GM12864 (cell line): ENCODE measurements at regions not wholly inside any gene's neighbourhood (a gene's known extent, or its start where the extent isn't known, plus 50 kb on each side); places are given as distances from the start of the nearest gene placed in this dataset.
A peak's percentile ranks its signal among the peaks of the same experiment; 100 is the strongest.
"Not testable (repeated sequence)": the region's sequence is repeated elsewhere in the genome, so short reads cannot be mapped to it uniquely, and the experiment has no call there.

Experiments used
- DNase-seq: peaks from one replicate; pipeline ENCODE4 v3.0.0-alpha.2; 2011; ENCODE audit warnings: low read depth
- H3K4me3 ChIP-seq: 2 replicates; pipeline ENCODE4 v1.5.1; 2011; ENCODE audit warnings: mild to moderate bottlenecking, low read depth, low read length, control low read depth
- CTCF ChIP-seq: IDR thresholded peaks from 2 replicates; pipeline ENCODE4 v1.5.1; 2011; ENCODE audit warnings: low read depth, mild to moderate bottlenecking, moderate library complexity, low read length, control low read depth, inconsistent platforms; ENCODE audit errors: missing control alignments

- no peak for DNase-seq
- H3K4me3 ChIP-seq: no peak overlapping the region
- no peak for TF ChIP-seq CTCF
Measured at GRCh38 chr11:116374085-116374484, 398.7 kb downstream of the BUD13 start.

GRCh38 chr11:116373104-116373944 is 399.5 kb downstream of the BUD13 start:
- H3K4me3 ChIP-seq: no peak overlapping the region
- TF ChIP-seq CTCF: no peak
- DNase-seq: no peak

- no peak for DNase-seq
Measured at GRCh38 chr11:116371146-116371545, 401.6 kb downstream of the BUD13 start.

GRCh38 chr11:116368784-116369183 is 404.0 kb downstream of the BUD13 start:
- no peak overlapping the region for H3K4me3 ChIP-seq
- no peak for DNase-seq
- no peak for TF ChIP-seq CTCF

More at GRCh38 chr11:116371146-116371545, 401.6 kb downstream of the BUD13 start:
- no peak for TF ChIP-seq CTCF
- H3K4me3 ChIP-seq: no peak overlapping the region

- no peak overlapping the region for H3K4me3 ChIP-seq
- DNase-seq: no peak
- no peak for TF ChIP-seq CTCF
Measured at GRCh38 chr11:116366980-116367645, 405.7 kb downstream of the BUD13 start.

GRCh38 chr11:116366451-116366850 is 406.3 kb downstream of the BUD13 start:
- DNase-seq: no peak
- no peak overlapping the region for H3K4me3 ChIP-seq
- peak; percentile 20 for TF ChIP-seq CTCF

- DNase-seq, H3K4me3 ChIP-seq: not testable (repeated sequence)
Measured at GRCh38 chr11:116364925-116365324, 407.9 kb downstream of the BUD13 start.
